Naive B cell (primary cell): ENCODE measurements at regions not wholly inside any gene's neighbourhood (a gene's known extent, or its start where the extent isn't known, plus 50 kb on each side); places are given as distances from the start of the nearest gene placed in this dataset.
"Not testable (repeated sequence)": the region's sequence is repeated elsewhere in the genome, so short reads cannot be mapped to it uniquely, and the experiment has no call there.

Experiments
- ATAC-seq, 2 donors: fragments of 150-1000 bp; cut with Tn5 transposase; 2 replicates each; pipeline ENCODE4 v1.10.0; 2021; ENCODE audit warnings: low read depth in 2 of 2, mild to moderate bottlenecking in 2 of 2, moderate library complexity in 2 of 2
- DNase-seq: peaks from one replicate; pipeline ENCODE4 v3.0.0; 2022
- H3K27ac Mint-ChIP-seq, 6 donors: one replicate each; pipeline ENCODE4 v1.8.0; 2020 to 2022; ENCODE audit warnings: mild to moderate bottlenecking in 6 of 6, mixed read lengths in 6 of 6, moderate library complexity in 5 of 6, inconsistent platforms in 2 of 6
- H3K27me3 Mint-ChIP-seq, 3 donors: one replicate each; pipeline ENCODE4 v1.8.0; 2021 to 2022; ENCODE audit warnings: mixed read lengths in 3 of 3, mild to moderate bottlenecking in 1 of 3
- H3K36me3 Mint-ChIP-seq, 2 donors: one replicate each; pipeline ENCODE4 v1.8.0; 2020 to 2022; ENCODE audit warnings: mixed read lengths in 2 of 2, inconsistent platforms in 1 of 2, mild to moderate bottlenecking in 1 of 2
- H3K4me1 Mint-ChIP-seq, 3 donors: one replicate each; pipeline ENCODE4 v1.8.0; 2020 to 2022; ENCODE audit warnings: mixed read lengths in 3 of 3, inconsistent platforms in 1 of 3, mild to moderate bottlenecking in 1 of 3, moderate library complexity in 1 of 3
- H3K4me3 Mint-ChIP-seq, 8 donors: one replicate each; pipeline ENCODE4 v1.8.0; 2020 to 2022; ENCODE audit warnings: mild to moderate bottlenecking in 8 of 8, mixed read lengths in 8 of 8, moderate library complexity in 8 of 8, inconsistent platforms in 2 of 8
- H3K9me3 Mint-ChIP-seq, 7 donors: one replicate each; pipeline ENCODE4 v1.8.0; 2020 to 2022; ENCODE audit warnings: mixed read lengths in 7 of 7, mild to moderate bottlenecking in 5 of 7, inconsistent platforms in 2 of 7, moderate library complexity in 1 of 7

DNA sequence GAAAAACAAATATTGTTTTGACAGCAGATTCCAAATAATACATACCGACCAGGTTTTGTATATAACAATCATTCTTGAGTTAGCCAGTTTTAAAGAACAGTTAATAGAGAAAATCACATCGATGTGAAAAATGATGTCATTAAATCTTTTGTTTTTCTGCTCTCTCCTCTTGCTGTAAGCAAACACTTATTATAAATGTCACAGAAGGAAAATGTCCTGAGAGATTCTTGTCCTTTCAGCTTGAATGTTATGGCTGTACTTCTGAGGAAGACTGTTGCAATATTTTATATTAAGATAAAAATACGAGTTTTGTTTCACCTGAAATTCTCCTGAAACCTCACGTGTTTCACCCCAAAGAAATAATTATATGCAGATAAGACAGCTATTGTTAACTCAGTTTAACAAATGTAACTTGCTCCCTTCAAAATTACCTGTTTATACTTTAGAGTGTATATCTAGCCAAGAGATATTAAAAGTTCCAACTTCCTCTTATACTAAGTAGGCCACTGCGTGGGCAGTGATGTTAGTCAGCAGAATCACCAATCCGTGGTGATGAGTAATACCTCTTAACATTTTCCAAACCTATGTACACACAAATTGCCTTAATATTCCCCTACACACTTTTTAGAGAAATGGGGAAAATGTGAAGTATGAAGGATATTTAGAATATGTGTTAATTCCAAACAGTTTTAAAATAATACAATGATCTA is 1111.4 kb upstream of the CITED2 start:
- no peak for ATAC-seq
- no peak overlapping the region for H3K27ac Mint-ChIP-seq
- no peaks in the 10 kb centered on the region for H3K36me3 Mint-ChIP-seq
- no peaks in the 10 kb centered on the region for H3K4me1 Mint-ChIP-seq
- DNase-seq = no peak
- H3K4me3 Mint-ChIP-seq = no peak overlapping the region
- H3K27me3 Mint-ChIP-seq = no peaks in the 10 kb centered on the region
- peaks cover 0 to 4% (median 3%) of the 10 kb centered on the region in 7 donors for H3K9me3 Mint-ChIP-seq

DNA sequence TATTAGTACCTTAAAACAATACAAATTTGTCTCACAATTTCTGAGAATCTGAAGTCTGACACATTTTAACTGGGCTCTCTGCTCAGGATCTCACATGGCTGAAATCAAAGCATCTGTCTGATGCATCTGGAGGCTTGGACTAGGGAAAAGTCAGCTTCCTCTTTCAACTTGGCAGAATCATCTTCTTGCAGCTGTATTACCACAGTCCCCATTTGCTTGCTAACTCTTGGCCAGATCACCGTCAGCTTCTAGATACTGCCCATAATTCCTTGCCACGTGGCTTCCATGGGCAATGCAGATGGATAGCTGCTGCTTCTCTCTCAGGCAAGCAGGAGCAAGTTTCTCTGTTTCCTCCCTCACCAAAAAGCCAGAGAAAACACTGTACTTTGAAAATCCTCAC is 1106.4 kb upstream of the CITED2 start:
- no peaks in the 10 kb centered on the region for H3K4me1 Mint-ChIP-seq
- no peak overlapping the region for H3K27ac Mint-ChIP-seq
- DNase-seq (no peak), ATAC-seq (no peak)
- H3K36me3 Mint-ChIP-seq = no peaks in the 10 kb centered on the region
- no peak overlapping the region for H3K4me3 Mint-ChIP-seq
- H3K27me3 Mint-ChIP-seq = no peaks in the 10 kb centered on the region
- H3K9me3 Mint-ChIP-seq = no peaks in the 10 kb centered on the region

DNA sequence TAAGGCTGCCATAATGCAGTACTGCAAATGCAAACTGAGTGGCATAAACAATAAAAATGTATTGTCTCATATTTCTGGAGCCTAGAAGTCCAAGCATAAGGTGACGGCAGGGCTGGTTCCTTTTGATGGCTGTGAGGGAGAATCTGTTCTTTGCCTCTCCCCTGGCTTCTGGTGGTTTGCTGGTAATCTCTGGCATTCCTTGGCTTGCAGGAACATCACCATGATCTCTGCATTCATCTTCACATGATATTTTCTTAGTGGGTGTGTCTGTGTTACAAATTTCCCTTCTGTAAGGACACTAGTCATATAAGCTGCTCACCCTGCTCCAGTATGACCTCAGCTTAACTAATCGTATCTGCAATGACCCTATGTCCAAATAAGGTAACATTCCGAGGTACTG is 1104.2 kb upstream of the CITED2 start:
- Mint-ChIP-seq H3K4me1 (no peaks in the 10 kb centered on the region), H3K27me3 (no peaks in the 10 kb centered on the region), H3K27ac (no peak overlapping the region), H3K9me3 (no peaks in the 10 kb centered on the region), H3K4me3 (no peak overlapping the region), H3K36me3 (no peaks in the 10 kb centered on the region)
- DNase-seq (no peak), ATAC-seq (no peak)

DNA sequence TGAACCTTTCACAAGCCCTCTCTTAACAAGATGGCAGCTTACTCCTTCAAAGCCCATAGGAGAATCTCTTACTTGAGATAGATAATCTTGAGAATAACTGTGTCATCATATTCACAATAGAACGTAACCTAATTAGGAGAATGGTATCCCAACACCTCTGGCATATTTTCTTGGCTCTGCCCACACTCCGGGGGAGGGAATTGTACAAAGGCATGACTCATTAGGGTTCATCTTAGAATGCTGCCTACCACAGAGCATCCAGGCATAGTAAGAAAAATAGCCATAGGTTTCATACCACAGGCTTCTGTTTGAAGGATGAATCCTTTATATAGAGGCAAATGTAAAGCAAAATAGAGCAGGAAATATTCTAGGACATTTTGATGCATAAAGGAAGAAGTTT is 1100.6 kb upstream of the CITED2 start:
- H3K4me1 Mint-ChIP-seq = no peaks in the 10 kb centered on the region
- no peaks in the 10 kb centered on the region for H3K9me3 Mint-ChIP-seq

DNA sequence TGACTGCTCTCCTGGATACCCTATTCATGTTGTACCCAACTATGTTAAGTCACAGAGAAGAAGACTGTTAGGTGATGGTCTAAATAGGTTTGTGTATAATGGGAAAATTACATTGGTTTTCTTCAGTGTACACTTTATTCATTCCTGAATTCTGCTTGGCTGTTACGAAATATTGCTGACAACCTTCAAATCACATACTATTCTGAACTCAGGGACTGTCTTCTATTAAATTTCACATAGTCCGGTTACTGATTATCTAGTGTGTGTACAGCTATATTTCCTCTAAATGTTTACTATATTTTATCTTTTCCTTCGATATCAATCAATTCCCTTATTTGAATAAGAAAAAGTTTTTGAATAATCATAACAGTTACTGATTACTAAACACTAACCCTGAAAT is 1090.3 kb upstream of the CITED2 start:
- H3K4me3 Mint-ChIP-seq = no peak overlapping the region

More for the DNA sequence above, 1100.6 kb upstream of the CITED2 start:
- ATAC-seq (no peak), DNase-seq (no peak)
- H3K27me3 Mint-ChIP-seq = no peaks in the 10 kb centered on the region
- H3K36me3 Mint-ChIP-seq = no peaks in the 10 kb centered on the region
- H3K4me3 Mint-ChIP-seq = no peak overlapping the region
- H3K27ac Mint-ChIP-seq = no peak overlapping the region

DNA sequence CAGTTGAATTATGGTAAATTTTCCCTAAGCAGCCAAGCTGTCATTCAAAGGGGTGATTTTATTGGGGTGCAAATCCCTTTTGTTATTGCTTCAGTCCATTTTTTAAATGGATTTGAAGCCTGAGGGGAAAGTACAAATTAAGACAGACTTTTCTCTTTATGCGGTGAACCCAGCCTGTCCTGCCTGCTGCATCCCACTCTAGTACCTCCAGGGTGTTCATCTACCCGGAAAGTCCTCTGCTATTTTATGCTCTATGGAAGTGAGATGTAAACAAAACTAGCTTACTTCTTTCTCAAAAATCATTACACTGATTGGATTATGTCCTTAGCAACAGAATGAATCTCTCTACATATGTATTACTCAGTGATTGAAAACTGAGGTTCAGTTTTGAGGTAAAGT is 1088.9 kb upstream of the CITED2 start:
- Mint-ChIP-seq H3K27ac (no peak overlapping the region), H3K27me3 (peaks cover 0 to 5% (median 0%) of the 10 kb centered on the region in 3 donors), H3K4me3 (no peak overlapping the region), H3K9me3 (peaks cover 0 to 25% (median 0%) of the 10 kb centered on the region in 7 donors), H3K4me1 (no peaks in the 10 kb centered on the region), H3K36me3 (no peaks in the 10 kb centered on the region)
- DNase-seq (no peak), ATAC-seq (no peak)

More for the DNA sequence above, 1090.3 kb upstream of the CITED2 start:
- Mint-ChIP-seq H3K4me1 (no peaks in the 10 kb centered on the region), H3K9me3 (peaks cover 0 to 25% (median 0%) of the 10 kb centered on the region in 7 donors), H3K36me3 (no peaks in the 10 kb centered on the region), H3K27ac (no peak overlapping the region), H3K27me3 (peaks cover 0 to 5% (median 0%) of the 10 kb centered on the region in 3 donors)
- ATAC-seq (no peak), DNase-seq (no peak)

DNA sequence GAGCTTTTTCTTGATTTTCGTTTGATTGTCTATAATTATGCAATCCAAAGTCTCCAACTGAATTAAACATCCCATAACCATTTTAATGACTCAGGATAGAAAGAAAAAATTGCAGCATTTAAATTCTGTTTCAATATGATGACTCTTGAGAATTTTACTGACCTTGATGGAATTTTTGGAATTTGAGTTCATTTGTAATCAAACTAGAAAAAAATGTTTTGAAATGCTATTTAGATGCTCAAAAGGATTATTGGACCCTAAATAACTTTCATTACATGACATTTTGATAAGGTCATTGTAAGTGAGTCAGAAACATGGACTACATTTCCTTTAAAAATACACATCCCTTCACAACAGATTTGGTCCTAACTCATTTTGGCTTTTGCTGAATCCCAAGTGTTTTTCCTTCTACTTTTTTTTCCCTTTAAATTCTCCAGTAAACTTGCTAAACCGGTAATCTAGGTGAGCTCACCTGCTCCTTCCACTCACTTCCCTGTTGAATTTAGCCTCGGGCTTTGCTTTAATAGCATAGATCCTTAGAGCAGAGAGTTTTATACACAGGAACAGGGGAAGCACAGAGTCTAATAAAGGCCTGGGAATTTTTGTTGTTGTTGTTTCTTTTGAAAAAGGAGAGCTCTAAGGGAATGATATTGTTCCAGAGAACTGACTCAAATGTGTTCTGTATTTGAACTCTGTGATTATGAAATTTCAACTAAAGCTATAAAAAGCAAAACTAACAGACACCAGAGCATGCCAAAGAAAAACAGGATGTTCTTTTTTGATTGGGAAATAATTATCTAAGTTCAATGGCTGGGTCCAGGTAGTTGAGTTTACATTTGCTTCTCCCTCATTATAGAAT is 1088.2 kb upstream of the CITED2 start:
- H3K27me3 Mint-ChIP-seq = peaks cover 0 to 5% (median 0%) of the 10 kb centered on the region in 3 donors
- DNase-seq (no peak), ATAC-seq (no peak)
- H3K36me3 Mint-ChIP-seq = no peaks in the 10 kb centered on the region
- H3K9me3 Mint-ChIP-seq = peaks cover 0 to 21% (median 0%) of the 10 kb centered on the region in 7 donors
- no peak overlapping the region for H3K4me3 Mint-ChIP-seq
- H3K27ac Mint-ChIP-seq = no peak overlapping the region
- H3K4me1 Mint-ChIP-seq = no peaks in the 10 kb centered on the region

DNA sequence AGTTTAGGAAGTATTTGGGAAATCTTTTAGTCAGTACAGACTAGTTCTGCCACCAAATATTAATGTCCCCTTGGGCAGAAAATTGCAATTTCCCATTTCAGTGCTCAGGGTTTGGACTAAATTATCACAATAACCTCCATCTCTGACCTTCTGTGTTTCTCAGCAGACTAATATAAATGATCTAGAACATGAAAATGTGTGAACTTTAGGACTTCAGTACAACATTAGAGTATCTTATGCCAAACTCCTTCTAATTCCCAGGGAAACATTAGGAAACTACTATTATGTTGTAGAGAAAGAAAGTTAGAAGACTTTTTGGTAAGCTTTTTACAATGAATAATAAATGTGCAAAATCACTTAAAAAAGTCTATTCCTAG is 1087.6 kb upstream of the CITED2 start:
- ATAC-seq = no peak
- Mint-ChIP-seq H3K36me3 (no peaks in the 10 kb centered on the region), H3K27ac (no peak overlapping the region), H3K4me1 (no peaks in the 10 kb centered on the region), H3K27me3 (peaks cover 0 to 5% (median 0%) of the 10 kb centered on the region in 3 donors), H3K4me3 (no peak overlapping the region), H3K9me3 (peaks cover 0 to 14% (median 0%) of the 10 kb centered on the region in 7 donors)
- no peak for DNase-seq

DNA sequence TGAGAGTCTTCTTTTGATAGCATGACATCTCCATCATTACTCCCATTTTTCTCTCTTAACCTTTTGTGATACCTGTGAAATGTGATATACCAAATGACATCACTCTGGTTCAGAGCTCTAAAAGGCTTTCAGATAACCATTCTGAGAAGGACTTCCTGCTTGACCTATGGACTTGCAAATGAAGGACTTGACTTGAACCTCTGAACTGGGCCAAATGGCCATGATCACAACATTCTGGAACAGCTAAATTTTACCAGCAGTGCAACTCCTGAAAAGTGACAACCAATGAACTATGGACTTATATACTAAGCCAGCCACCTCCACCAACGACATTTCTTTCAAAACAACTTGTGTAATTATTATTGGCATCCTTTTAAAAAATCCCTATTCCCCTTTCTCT is 1085.8 kb upstream of the CITED2 start:
- Mint-ChIP-seq H3K4me3 (no peak overlapping the region), H3K36me3 (no peaks in the 10 kb centered on the region), H3K27me3 (peaks cover 0 to 5% (median 0%) of the 10 kb centered on the region in 3 donors), H3K4me1 (no peaks in the 10 kb centered on the region), H3K9me3 (peaks cover 0 to 1% (median 0%) of the 10 kb centered on the region in 7 donors), H3K27ac (no peak overlapping the region)
- ATAC-seq (no peak), DNase-seq (no peak)

DNA sequence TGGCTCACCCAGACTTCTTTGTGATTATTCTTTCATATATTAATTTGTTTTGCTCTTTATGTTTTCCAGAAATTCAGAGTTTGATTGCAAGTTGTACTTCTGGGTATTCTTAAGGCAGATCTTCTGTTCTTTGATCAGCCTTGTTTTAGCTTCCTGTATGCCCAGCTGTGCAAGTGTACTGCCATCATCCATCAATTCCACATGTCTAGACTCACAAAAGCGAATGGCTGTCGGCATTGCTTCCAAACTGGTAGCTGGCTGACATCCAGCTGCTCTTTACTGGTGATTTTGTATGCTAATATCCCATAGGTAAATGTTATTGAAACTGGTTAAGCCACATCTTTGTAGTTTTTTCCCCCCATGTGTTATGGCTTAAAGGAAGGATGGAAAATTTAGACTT is 1084.8 kb upstream of the CITED2 start:
- Mint-ChIP-seq H3K4me3 (no peak overlapping the region), H3K4me1 (no peaks in the 10 kb centered on the region), H3K36me3 (no peaks in the 10 kb centered on the region), H3K27me3 (peaks cover 0 to 5% (median 0%) of the 10 kb centered on the region in 3 donors), H3K9me3 (peaks cover 0 to 1% (median 0%) of the 10 kb centered on the region in 7 donors), H3K27ac (no peak overlapping the region)
- ATAC-seq = no peak
- DNase-seq = no peak

DNA sequence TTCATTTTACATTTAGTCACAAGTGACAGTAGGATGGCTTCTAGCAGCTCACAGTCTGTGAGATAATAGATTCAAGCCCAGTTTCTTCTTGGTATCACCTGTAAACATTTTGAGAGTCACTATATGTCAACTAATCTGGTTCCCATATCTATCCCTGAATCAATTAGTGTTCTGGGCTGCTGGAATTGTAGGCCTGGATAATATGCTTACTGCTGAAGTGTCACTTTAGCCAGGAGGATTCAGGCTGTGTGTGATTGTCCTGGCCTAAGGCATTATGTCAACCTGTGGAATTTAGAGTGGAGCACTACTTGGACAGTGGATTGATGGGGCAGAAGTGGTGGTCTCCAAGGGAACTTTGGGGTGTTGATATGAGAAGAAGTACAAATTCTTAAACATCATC is 1071.8 kb upstream of the CITED2 start:
- ATAC-seq (no peak), DNase-seq (no peak)
- Mint-ChIP-seq H3K4me1 (no peaks in the 10 kb centered on the region), H3K27me3 (no peaks in the 10 kb centered on the region), H3K27ac (no peak overlapping the region), H3K9me3 (no peaks in the 10 kb centered on the region), H3K4me3 (no peak overlapping the region), H3K36me3 (no peaks in the 10 kb centered on the region)

DNA sequence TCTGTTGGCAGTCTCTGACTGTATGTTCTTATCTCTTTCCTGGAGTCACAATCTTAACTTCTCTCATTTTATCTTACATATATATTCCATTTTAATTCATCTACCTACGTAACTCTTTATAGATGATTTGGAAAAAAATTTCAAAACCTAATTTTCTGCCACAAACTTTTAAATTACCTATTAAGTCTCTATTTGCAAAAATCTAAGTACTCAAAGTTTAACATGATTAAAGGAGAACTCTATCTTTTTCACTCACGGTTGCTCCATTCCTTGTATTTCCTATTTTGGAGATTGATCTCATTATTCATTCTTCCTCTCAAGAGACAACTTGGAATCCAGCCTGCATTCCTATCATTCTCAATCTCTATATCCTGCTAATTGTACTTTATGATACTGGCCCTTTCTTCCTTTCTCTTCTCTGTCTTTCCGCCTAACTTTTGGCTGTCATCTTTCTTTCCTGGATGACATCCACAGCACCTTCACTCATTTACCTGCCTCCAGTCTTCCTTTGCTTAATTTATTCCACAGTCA is 1071.1 kb upstream of the CITED2 start:
- Mint-ChIP-seq H3K27ac (no peak overlapping the region), H3K27me3 (no peaks in the 10 kb centered on the region), H3K36me3 (no peaks in the 10 kb centered on the region), H3K4me1 (no peaks in the 10 kb centered on the region), H3K4me3 (no peak overlapping the region), H3K9me3 (no peaks in the 10 kb centered on the region)
- no peak for ATAC-seq
- no peak for DNase-seq

DNA sequence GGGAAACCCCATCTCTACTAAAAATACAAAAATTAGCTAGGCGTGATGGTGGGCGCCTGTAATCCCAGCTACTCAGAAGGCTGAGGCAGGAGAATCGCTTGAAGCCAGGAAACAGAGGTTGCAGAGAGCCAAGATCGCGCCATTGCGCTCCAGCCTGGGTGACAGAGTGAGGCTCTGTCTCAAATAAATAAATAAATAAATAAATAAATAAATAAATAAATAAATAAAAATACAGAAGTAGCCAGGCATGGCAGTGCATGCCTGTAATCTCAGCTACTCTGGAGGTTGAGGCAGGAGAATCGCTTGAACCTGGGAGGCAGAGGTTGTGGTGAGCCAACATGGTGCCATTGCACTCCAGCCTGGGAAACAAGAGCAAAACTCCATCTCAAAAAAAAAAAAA is 1068.7 kb upstream of the CITED2 start:
- not testable (repeated sequence) for H3K27me3 Mint-ChIP-seq, H3K27ac Mint-ChIP-seq, DNase-seq, H3K9me3 Mint-ChIP-seq, H3K36me3 Mint-ChIP-seq, H3K4me3 Mint-ChIP-seq, H3K4me1 Mint-ChIP-seq, ATAC-seq

DNA sequence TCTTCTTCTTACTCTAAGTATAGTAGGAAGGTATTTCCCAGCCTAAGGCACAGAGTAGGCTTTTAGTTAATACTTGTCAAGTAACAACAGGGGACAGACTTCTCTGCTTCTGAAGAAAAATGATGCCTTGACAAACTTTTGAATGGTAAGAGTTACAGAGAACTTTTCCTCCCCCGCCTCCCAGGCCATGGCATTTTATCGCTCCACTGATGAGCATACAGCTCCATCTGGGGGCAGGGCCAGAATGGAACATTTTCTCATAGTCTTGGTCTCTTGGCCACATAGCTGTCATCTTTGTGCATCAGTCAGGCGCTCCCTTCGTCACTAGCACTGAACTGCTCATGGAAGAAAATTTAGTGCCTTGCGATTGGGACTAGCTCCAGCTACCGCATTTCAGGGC is 1066.8 kb upstream of the CITED2 start:
- Mint-ChIP-seq H3K27ac (no peak overlapping the region), H3K4me1 (no peaks in the 10 kb centered on the region), H3K27me3 (no peaks in the 10 kb centered on the region), H3K4me3 (no peak overlapping the region), H3K9me3 (no peaks in the 10 kb centered on the region), H3K36me3 (no peaks in the 10 kb centered on the region)
- DNase-seq (no peak), ATAC-seq (peak; percentile 30 to 41)
